ENCODE measurements at regions not wholly inside any gene's neighbourhood (a gene's known extent, or its start where the extent isn't known, plus 50 kb on each side); places are given as distances from the start of the nearest gene placed in this dataset.
A peak's percentile ranks its signal among the peaks of the same experiment; 100 is the strongest.

- H3K36me3 ChIP-seq (ENCODE audit: control insufficient read depth in 3 of 3, insufficient read depth in 3 of 3, low read length in 3 of 3), result no peaks in the 10 kb centered on the region
- no peaks in the 10 kb centered on the region for H3K9me3 ChIP-seq (ENCODE audit: control insufficient read depth in 3 of 3, low read length in 3 of 3)
- H3K4me3 ChIP-seq (ENCODE audit: low read length in 3 of 3), result no peak overlapping the region
- peak overlapping the region; percentile 56 for H3K27ac ChIP-seq (ENCODE audit: low read depth, low read length)
- no peaks in the 10 kb centered on the region for H3K27me3 ChIP-seq (ENCODE audit: control insufficient read depth in 3 of 3, insufficient read depth in 3 of 3, low read length in 3 of 3)
- no peak overlapping the region for H3K9ac ChIP-seq (ENCODE audit: low read depth in 1 of 3, low read length in 3 of 3)
- H3K4me1 ChIP-seq (ENCODE audit: control insufficient read depth in 3 of 3, insufficient read depth in 3 of 3, low read length in 3 of 3), result peaks cover 5 to 11% (median 8%) of the 10 kb centered on the region in 3 donors
These were observed 93.8 kb upstream of the PDZRN3 start for GRCh38 chr3:73718326-73719110.

GRCh38 chr3:73716418-73716817 is 91.7 kb upstream of the PDZRN3 start:
- H3K27ac ChIP-seq (ENCODE audit: low read depth, low read length), result no peak overlapping the region
- no peaks in the 10 kb centered on the region for H3K36me3 ChIP-seq (ENCODE audit: control insufficient read depth in 3 of 3, insufficient read depth in 3 of 3, low read length in 3 of 3)
- H3K4me3 ChIP-seq (ENCODE audit: low read length in 3 of 3), result no peak overlapping the region
- H3K9me3 ChIP-seq (ENCODE audit: control insufficient read depth in 3 of 3, low read length in 3 of 3), result no peaks in the 10 kb centered on the region
- H3K27me3 ChIP-seq (ENCODE audit: control insufficient read depth in 3 of 3, insufficient read depth in 3 of 3, low read length in 3 of 3), result no peaks in the 10 kb centered on the region
- no peak overlapping the region for H3K9ac ChIP-seq (ENCODE audit: low read depth in 1 of 3, low read length in 3 of 3)
- peaks cover 5 to 11% (median 8%) of the 10 kb centered on the region in 3 donors for H3K4me1 ChIP-seq (ENCODE audit: control insufficient read depth in 3 of 3, insufficient read depth in 3 of 3, low read length in 3 of 3)

- Histone ChIP-seq H3K9ac (ENCODE audit: low read depth in 1 of 3, low read length in 3 of 3) (no peak overlapping the region), H3K9me3 (ENCODE audit: control insufficient read depth in 3 of 3, low read length in 3 of 3) (no peaks in the 10 kb centered on the region), H3K27me3 (ENCODE audit: control insufficient read depth in 3 of 3, insufficient read depth in 3 of 3, low read length in 3 of 3) (no peaks in the 10 kb centered on the region), H3K36me3 (ENCODE audit: control insufficient read depth in 3 of 3, insufficient read depth in 3 of 3, low read length in 3 of 3) (no peaks in the 10 kb centered on the region), H3K4me3 (ENCODE audit: low read length in 3 of 3) (no peak overlapping the region), H3K27ac (ENCODE audit: low read depth, low read length) (no peak overlapping the region), H3K4me1 (ENCODE audit: control insufficient read depth in 3 of 3, insufficient read depth in 3 of 3, low read length in 3 of 3) (no peaks in the 10 kb centered on the region)
These were observed 85.6 kb upstream of the PDZRN3 start for GRCh38 chr3:73710340-73710739.

GRCh38 chr3:73709712-73710111 is 85.0 kb upstream of the PDZRN3 start:
- H3K27ac ChIP-seq (ENCODE audit: low read depth, low read length), result no peak overlapping the region
- H3K9ac ChIP-seq (ENCODE audit: low read depth in 1 of 3, low read length in 3 of 3), result no peak overlapping the region
- H3K9me3 ChIP-seq (ENCODE audit: control insufficient read depth in 3 of 3, low read length in 3 of 3), result no peaks in the 10 kb centered on the region
- H3K27me3 ChIP-seq (ENCODE audit: control insufficient read depth in 3 of 3, insufficient read depth in 3 of 3, low read length in 3 of 3), result no peaks in the 10 kb centered on the region
- H3K4me3 ChIP-seq (ENCODE audit: low read length in 3 of 3), result no peak overlapping the region
- H3K36me3 ChIP-seq (ENCODE audit: control insufficient read depth in 3 of 3, insufficient read depth in 3 of 3, low read length in 3 of 3), result no peaks in the 10 kb centered on the region
- no peaks in the 10 kb centered on the region for H3K4me1 ChIP-seq (ENCODE audit: control insufficient read depth in 3 of 3, insufficient read depth in 3 of 3, low read length in 3 of 3)

GRCh38 chr3:73708956-73709355 is 84.2 kb upstream of the PDZRN3 start:
- Histone ChIP-seq H3K27ac (ENCODE audit: low read depth, low read length) (no peak overlapping the region), H3K4me1 (ENCODE audit: control insufficient read depth in 3 of 3, insufficient read depth in 3 of 3, low read length in 3 of 3) (no peaks in the 10 kb centered on the region), H3K9ac (ENCODE audit: low read depth in 1 of 3, low read length in 3 of 3) (no peak overlapping the region)

GRCh38 chr3:73707772-73708171 is 83.0 kb upstream of the PDZRN3 start:
- H3K4me1 ChIP-seq (ENCODE audit: control insufficient read depth in 3 of 3, insufficient read depth in 3 of 3, low read length in 3 of 3), result no peaks in the 10 kb centered on the region
- no peak overlapping the region for H3K9ac ChIP-seq (ENCODE audit: low read depth in 1 of 3, low read length in 3 of 3)
- H3K27me3 ChIP-seq (ENCODE audit: control insufficient read depth in 3 of 3, insufficient read depth in 3 of 3, low read length in 3 of 3), result no peaks in the 10 kb centered on the region
- H3K27ac ChIP-seq (ENCODE audit: low read depth, low read length), result no peak overlapping the region
- no peaks in the 10 kb centered on the region for H3K36me3 ChIP-seq (ENCODE audit: control insufficient read depth in 3 of 3, insufficient read depth in 3 of 3, low read length in 3 of 3)
- no peaks in the 10 kb centered on the region for H3K9me3 ChIP-seq (ENCODE audit: control insufficient read depth in 3 of 3, low read length in 3 of 3)
- H3K4me3 ChIP-seq (ENCODE audit: low read length in 3 of 3), result no peak overlapping the region

More at GRCh38 chr3:73708956-73709355, 84.2 kb upstream of the PDZRN3 start:
- no peaks in the 10 kb centered on the region for H3K36me3 ChIP-seq (ENCODE audit: control insufficient read depth in 3 of 3, insufficient read depth in 3 of 3, low read length in 3 of 3)
- H3K9me3 ChIP-seq (ENCODE audit: control insufficient read depth in 3 of 3, low read length in 3 of 3), result no peaks in the 10 kb centered on the region
- no peak overlapping the region for H3K4me3 ChIP-seq (ENCODE audit: low read length in 3 of 3)
- no peaks in the 10 kb centered on the region for H3K27me3 ChIP-seq (ENCODE audit: control insufficient read depth in 3 of 3, insufficient read depth in 3 of 3, low read length in 3 of 3)

GRCh38 chr3:73706771-73707170 is 82.0 kb upstream of the PDZRN3 start:
- no peaks in the 10 kb centered on the region for H3K36me3 ChIP-seq (ENCODE audit: control insufficient read depth in 3 of 3, insufficient read depth in 3 of 3, low read length in 3 of 3)
- H3K9me3 ChIP-seq (ENCODE audit: control insufficient read depth in 3 of 3, low read length in 3 of 3), result no peaks in the 10 kb centered on the region
- H3K27me3 ChIP-seq (ENCODE audit: control insufficient read depth in 3 of 3, insufficient read depth in 3 of 3, low read length in 3 of 3), result no peaks in the 10 kb centered on the region
- no peaks in the 10 kb centered on the region for H3K4me1 ChIP-seq (ENCODE audit: control insufficient read depth in 3 of 3, insufficient read depth in 3 of 3, low read length in 3 of 3)
- no peak overlapping the region for H3K4me3 ChIP-seq (ENCODE audit: low read length in 3 of 3)
- no peak overlapping the region for H3K9ac ChIP-seq (ENCODE audit: low read depth in 1 of 3, low read length in 3 of 3)
- H3K27ac ChIP-seq (ENCODE audit: low read depth, low read length), result no peak overlapping the region

GRCh38 chr3:73705792-73706191 is 81.1 kb upstream of the PDZRN3 start:
- Histone ChIP-seq H3K36me3 (ENCODE audit: control insufficient read depth in 3 of 3, insufficient read depth in 3 of 3, low read length in 3 of 3) (no peaks in the 10 kb centered on the region), H3K27me3 (ENCODE audit: control insufficient read depth in 3 of 3, insufficient read depth in 3 of 3, low read length in 3 of 3) (no peaks in the 10 kb centered on the region), H3K9ac (ENCODE audit: low read depth in 1 of 3, low read length in 3 of 3) (no peak overlapping the region), H3K9me3 (ENCODE audit: control insufficient read depth in 3 of 3, low read length in 3 of 3) (no peaks in the 10 kb centered on the region), H3K4me3 (ENCODE audit: low read length in 3 of 3) (no peak overlapping the region), H3K4me1 (ENCODE audit: control insufficient read depth in 3 of 3, insufficient read depth in 3 of 3, low read length in 3 of 3) (no peaks in the 10 kb centered on the region), H3K27ac (ENCODE audit: low read depth, low read length) (no peak overlapping the region)

GRCh38 chr3:73699327-73699726 is 74.6 kb upstream of the PDZRN3 start:
- Histone ChIP-seq H3K9ac (ENCODE audit: low read depth in 1 of 3, low read length in 3 of 3) (no peak overlapping the region), H3K27ac (ENCODE audit: low read depth, low read length) (no peak overlapping the region), H3K9me3 (ENCODE audit: control insufficient read depth in 3 of 3, low read length in 3 of 3) (no peaks in the 10 kb centered on the region), H3K27me3 (ENCODE audit: control insufficient read depth in 3 of 3, insufficient read depth in 3 of 3, low read length in 3 of 3) (no peaks in the 10 kb centered on the region), H3K36me3 (ENCODE audit: control insufficient read depth in 3 of 3, insufficient read depth in 3 of 3, low read length in 3 of 3) (no peaks in the 10 kb centered on the region), H3K4me1 (ENCODE audit: control insufficient read depth in 3 of 3, insufficient read depth in 3 of 3, low read length in 3 of 3) (peaks cover 2 to 9% (median 6%) of the 10 kb centered on the region in 3 donors), H3K4me3 (ENCODE audit: low read length in 3 of 3) (no peak overlapping the region)

- H3K9ac ChIP-seq (ENCODE audit: low read depth in 1 of 3, low read length in 3 of 3), result no peak overlapping the region
- H3K9me3 ChIP-seq (ENCODE audit: control insufficient read depth in 3 of 3, low read length in 3 of 3), result peaks cover 0 to 3% (median 0%) of the 10 kb centered on the region in 3 donors
- H3K27me3 ChIP-seq (ENCODE audit: control insufficient read depth in 3 of 3, insufficient read depth in 3 of 3, low read length in 3 of 3), result no peaks in the 10 kb centered on the region
- H3K27ac ChIP-seq (ENCODE audit: low read depth, low read length), result no peak overlapping the region
- H3K4me3 ChIP-seq (ENCODE audit: low read length in 3 of 3), result no peak overlapping the region
- H3K4me1 ChIP-seq (ENCODE audit: control insufficient read depth in 3 of 3, insufficient read depth in 3 of 3, low read length in 3 of 3), result peaks cover 2 to 9% (median 6%) of the 10 kb centered on the region in 3 donors
- H3K36me3 ChIP-seq (ENCODE audit: control insufficient read depth in 3 of 3, insufficient read depth in 3 of 3, low read length in 3 of 3), result no peaks in the 10 kb centered on the region
These were observed 72.3 kb upstream of the PDZRN3 start for GRCh38 chr3:73697020-73697419.

Measured in skeletal muscle tissue (tissue), 3 donors.